ENCODE measurements at regions not wholly inside any gene's neighbourhood (a gene's known extent, or its start where the extent isn't known, plus 50 kb on each side); places are given as distances from the start of the nearest gene placed in this dataset.
"Not testable (repeated sequence)": the region's sequence is repeated elsewhere in the genome, so short reads cannot be mapped to it uniquely, and the experiment has no call there.

GRCh38 chr4:189232274-189232673, 708.4 kb upstream of the FRG1 start:
- Mint-ChIP-seq H3K27ac (no peak overlapping the region), H3K4me1 (no peaks in the 10 kb centered on the region), H3K36me3 (no peaks in the 10 kb centered on the region), H3K9me3 (peaks cover 3 to 12% (median 6%) of the 10 kb centered on the region in 5 donors), H3K27me3 (no peaks in the 10 kb centered on the region), H3K4me3 (no peak overlapping the region)
- no peak overlapping the region for H3K4me3 ChIP-seq (ENCODE audit: low read length)
- no peaks in the 10 kb centered on the region for H3K9me3 ChIP-seq (ENCODE audit: low read length)
- no peaks in the 10 kb centered on the region for H3K27me3 ChIP-seq (ENCODE audit: insufficient read depth, low read length, poor library complexity, severe bottlenecking)
- CTCF ChIA-PET, result no interaction called here
- no peaks in the 10 kb centered on the region for H3K36me3 ChIP-seq (ENCODE audit: insufficient read depth, low read length)
- H3K4me1 ChIP-seq (ENCODE audit: insufficient read depth, low read length), result no peaks in the 10 kb centered on the region
- POLR2A ChIA-PET, result no interaction called here
- DNase-seq, result no peak
- no peak overlapping the region for H3K27ac ChIP-seq (ENCODE audit: low read depth, low read length)

GRCh38 chr4:189233754-189234153, 706.9 kb upstream of the FRG1 start:
- H3K9me3 Mint-ChIP-seq; POLR2A ChIA-PET; H3K4me3 Mint-ChIP-seq; H3K9me3 ChIP-seq (ENCODE audit: low read length); CTCF ChIA-PET; H3K27ac Mint-ChIP-seq; H3K36me3 ChIP-seq (ENCODE audit: insufficient read depth, low read length); H3K27me3 Mint-ChIP-seq; H3K4me1 ChIP-seq (ENCODE audit: insufficient read depth, low read length); H3K27me3 ChIP-seq (ENCODE audit: insufficient read depth, low read length, poor library complexity, severe bottlenecking); H3K4me3 ChIP-seq (ENCODE audit: low read length); H3K36me3 Mint-ChIP-seq; H3K4me1 Mint-ChIP-seq; H3K27ac ChIP-seq (ENCODE audit: low read depth, low read length): not testable (repeated sequence)
- peak in 2 of 5 donors; percentile 14 to 28 for DNase-seq

GRCh38 chr4:189234948-189235347, 705.7 kb upstream of the FRG1 start:
- H3K36me3 ChIP-seq (ENCODE audit: insufficient read depth, low read length); H3K27ac Mint-ChIP-seq; POLR2A ChIA-PET; H3K4me3 Mint-ChIP-seq; H3K4me3 ChIP-seq (ENCODE audit: low read length); CTCF ChIA-PET; H3K4me1 ChIP-seq (ENCODE audit: insufficient read depth, low read length); H3K27me3 Mint-ChIP-seq; H3K36me3 Mint-ChIP-seq; H3K9me3 ChIP-seq (ENCODE audit: low read length); H3K27me3 ChIP-seq (ENCODE audit: insufficient read depth, low read length, poor library complexity, severe bottlenecking); H3K27ac ChIP-seq (ENCODE audit: low read depth, low read length); H3K4me1 Mint-ChIP-seq: not testable (repeated sequence)
- H3K9me3 Mint-ChIP-seq, result peaks cover 3 to 14% (median 8%) of the 10 kb centered on the region in 5 donors
- DNase-seq, result peak in 2 of 5 donors; percentile 16 to 46

- ChIA-PET POLR2A (no interaction called here), CTCF (no interaction called here)
- Histone ChIP-seq H3K4me3 (ENCODE audit: low read length) (no peak overlapping the region), H3K4me1 (ENCODE audit: insufficient read depth, low read length) (no peaks in the 10 kb centered on the region), H3K9me3 (ENCODE audit: low read length) (no peaks in the 10 kb centered on the region), H3K27me3 (ENCODE audit: insufficient read depth, low read length, poor library complexity, severe bottlenecking) (no peaks in the 10 kb centered on the region), H3K36me3 (ENCODE audit: insufficient read depth, low read length) (no peaks in the 10 kb centered on the region), H3K27ac (ENCODE audit: low read depth, low read length) (no peak overlapping the region)
- no peaks in the 10 kb centered on the region for H3K4me1 Mint-ChIP-seq
- no peak overlapping the region for H3K4me3 Mint-ChIP-seq
- no peaks in the 10 kb centered on the region for H3K36me3 Mint-ChIP-seq
- DNase-seq, result no peak
- peaks cover 3 to 16% (median 8%) of the 10 kb centered on the region in 5 donors for H3K9me3 Mint-ChIP-seq
- no peak overlapping the region for H3K27ac Mint-ChIP-seq
- H3K27me3 Mint-ChIP-seq, result no peaks in the 10 kb centered on the region
Observed at GRCh38 chr4:189235599-189235998, 705.1 kb upstream of the FRG1 start.

GRCh38 chr4:189236321-189236720, 704.4 kb upstream of the FRG1 start:
- H3K27me3 ChIP-seq (ENCODE audit: insufficient read depth, low read length, poor library complexity, severe bottlenecking); H3K9me3 ChIP-seq (ENCODE audit: low read length); CTCF ChIA-PET; H3K4me3 Mint-ChIP-seq; H3K27ac Mint-ChIP-seq; DNase-seq; POLR2A ChIA-PET; H3K36me3 Mint-ChIP-seq; H3K27me3 Mint-ChIP-seq; H3K27ac ChIP-seq (ENCODE audit: low read depth, low read length); H3K4me1 Mint-ChIP-seq; H3K4me3 ChIP-seq (ENCODE audit: low read length); H3K36me3 ChIP-seq (ENCODE audit: insufficient read depth, low read length); H3K4me1 ChIP-seq (ENCODE audit: insufficient read depth, low read length): not testable (repeated sequence)
- H3K9me3 Mint-ChIP-seq, result peaks cover 3 to 20% (median 8%) of the 10 kb centered on the region in 5 donors

GRCh38 chr4:189237340-189237739, 703.3 kb upstream of the FRG1 start:
- no peak overlapping the region for H3K27ac ChIP-seq (ENCODE audit: low read depth, low read length)
- Mint-ChIP-seq H3K4me1 (no peaks in the 10 kb centered on the region), H3K4me3 (no peak overlapping the region), H3K9me3 (peaks cover 3 to 21% (median 5%) of the 10 kb centered on the region in 5 donors), H3K27me3 (no peaks in the 10 kb centered on the region), H3K27ac (no peak overlapping the region), H3K36me3 (no peaks in the 10 kb centered on the region)
- no peaks in the 10 kb centered on the region for H3K36me3 ChIP-seq (ENCODE audit: insufficient read depth, low read length)
- DNase-seq, result no peak
- CTCF ChIA-PET, result no interaction called here
- no peak overlapping the region for H3K4me3 ChIP-seq (ENCODE audit: low read length)
- no peaks in the 10 kb centered on the region for H3K4me1 ChIP-seq (ENCODE audit: insufficient read depth, low read length)
- H3K9me3 ChIP-seq (ENCODE audit: low read length), result no peaks in the 10 kb centered on the region
- H3K27me3 ChIP-seq (ENCODE audit: insufficient read depth, low read length, poor library complexity, severe bottlenecking), result no peaks in the 10 kb centered on the region
- POLR2A ChIA-PET, result no interaction called here

- H3K9me3 ChIP-seq (ENCODE audit: low read length), result no peaks in the 10 kb centered on the region
- H3K27ac Mint-ChIP-seq, result no peak overlapping the region
- no peaks in the 10 kb centered on the region for H3K36me3 Mint-ChIP-seq
- H3K36me3 ChIP-seq (ENCODE audit: insufficient read depth, low read length), result no peaks in the 10 kb centered on the region
- no peaks in the 10 kb centered on the region for H3K4me1 ChIP-seq (ENCODE audit: insufficient read depth, low read length)
- no peak overlapping the region for H3K4me3 Mint-ChIP-seq
- no peaks in the 10 kb centered on the region for H3K27me3 ChIP-seq (ENCODE audit: insufficient read depth, low read length, poor library complexity, severe bottlenecking)
- no peak overlapping the region for H3K27ac ChIP-seq (ENCODE audit: low read depth, low read length)
- POLR2A ChIA-PET, result no interaction called here
- no peak overlapping the region for H3K4me3 ChIP-seq (ENCODE audit: low read length)
- no peak for DNase-seq
- CTCF ChIA-PET, result no interaction called here
- peaks cover 0 to 1% of the 10 kb centered on the region in 2 donors for H3K27me3 Mint-ChIP-seq
- H3K9me3 Mint-ChIP-seq, result peaks cover 9 to 32% (median 12%) of the 10 kb centered on the region in 5 donors
- H3K4me1 Mint-ChIP-seq, result no peaks in the 10 kb centered on the region
Observed at GRCh38 chr4:189255636-189256035, 685.0 kb upstream of the FRG1 start.

GRCh38 chr4:189261475-189261874, 679.2 kb upstream of the FRG1 start:
- no peak overlapping the region for H3K4me3 ChIP-seq (ENCODE audit: low read length)
- Mint-ChIP-seq H3K9me3 (peaks cover 7 to 26% (median 18%) of the 10 kb centered on the region in 5 donors), H3K27me3 (no peaks in the 10 kb centered on the region)

GRCh38 chr4:189265515-189265914, 675.2 kb upstream of the FRG1 start:
- Mint-ChIP-seq H3K9me3 (peaks cover 8 to 37% (median 19%) of the 10 kb centered on the region in 5 donors), H3K36me3 (no peaks in the 10 kb centered on the region), H3K4me3 (no peak overlapping the region), H3K27me3 (peaks cover 0 to 2% of the 10 kb centered on the region in 2 donors), H3K4me1 (no peaks in the 10 kb centered on the region), H3K27ac (no peak overlapping the region)
- Histone ChIP-seq H3K4me1 (ENCODE audit: insufficient read depth, low read length) (no peaks in the 10 kb centered on the region), H3K9me3 (ENCODE audit: low read length) (no peaks in the 10 kb centered on the region), H3K4me3 (ENCODE audit: low read length) (no peak overlapping the region), H3K36me3 (ENCODE audit: insufficient read depth, low read length) (no peaks in the 10 kb centered on the region), H3K27me3 (ENCODE audit: insufficient read depth, low read length, poor library complexity, severe bottlenecking) (no peaks in the 10 kb centered on the region), H3K27ac (ENCODE audit: low read depth, low read length) (no peak overlapping the region)
- POLR2A ChIA-PET, result no interaction called here
- CTCF ChIA-PET, result no interaction called here
- no peak for DNase-seq

More at GRCh38 chr4:189261475-189261874, 679.2 kb upstream of the FRG1 start:
- CTCF ChIA-PET, result no interaction called here
- no peak overlapping the region for H3K27ac Mint-ChIP-seq
- Histone ChIP-seq H3K27ac (ENCODE audit: low read depth, low read length) (no peak overlapping the region), H3K9me3 (ENCODE audit: low read length) (no peaks in the 10 kb centered on the region), H3K4me1 (ENCODE audit: insufficient read depth, low read length) (no peaks in the 10 kb centered on the region), H3K36me3 (ENCODE audit: insufficient read depth, low read length) (no peaks in the 10 kb centered on the region), H3K27me3 (ENCODE audit: insufficient read depth, low read length, poor library complexity, severe bottlenecking) (no peaks in the 10 kb centered on the region)
- DNase-seq, result no peak
- H3K36me3 Mint-ChIP-seq, result no peaks in the 10 kb centered on the region
- H3K4me1 Mint-ChIP-seq, result no peaks in the 10 kb centered on the region
- H3K4me3 Mint-ChIP-seq, result no peak overlapping the region
- POLR2A ChIA-PET, result no interaction called here

Measured in CD8-positive, alpha-beta memory T cell (primary cell).